ENCODE measurements at regions not wholly inside any gene's neighbourhood (a gene's known extent, or its start where the extent isn't known, plus 50 kb on each side); places are given as distances from the start of the nearest gene placed in this dataset.

DNA sequence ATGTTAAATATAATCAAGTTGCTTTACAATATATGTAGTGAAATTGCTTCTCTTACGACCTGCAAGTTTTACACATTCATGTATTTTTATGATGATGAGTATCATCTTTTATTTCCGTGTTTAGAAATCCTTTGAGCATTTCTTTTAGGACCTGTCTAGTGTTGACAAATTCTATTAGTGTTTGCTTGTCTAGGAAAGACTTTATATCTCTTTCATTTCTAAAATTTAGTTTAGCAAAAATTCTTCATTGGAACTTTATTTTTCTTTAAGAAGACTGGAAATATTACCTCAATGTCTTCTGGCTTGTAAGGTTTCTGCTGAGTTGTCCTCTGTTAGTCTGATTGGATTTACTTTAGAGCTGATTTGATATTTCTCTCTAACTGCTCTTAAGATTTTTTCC is 920.9 kb upstream of the CTNND2 start:
- TF ChIP-seq, protein P1, sequence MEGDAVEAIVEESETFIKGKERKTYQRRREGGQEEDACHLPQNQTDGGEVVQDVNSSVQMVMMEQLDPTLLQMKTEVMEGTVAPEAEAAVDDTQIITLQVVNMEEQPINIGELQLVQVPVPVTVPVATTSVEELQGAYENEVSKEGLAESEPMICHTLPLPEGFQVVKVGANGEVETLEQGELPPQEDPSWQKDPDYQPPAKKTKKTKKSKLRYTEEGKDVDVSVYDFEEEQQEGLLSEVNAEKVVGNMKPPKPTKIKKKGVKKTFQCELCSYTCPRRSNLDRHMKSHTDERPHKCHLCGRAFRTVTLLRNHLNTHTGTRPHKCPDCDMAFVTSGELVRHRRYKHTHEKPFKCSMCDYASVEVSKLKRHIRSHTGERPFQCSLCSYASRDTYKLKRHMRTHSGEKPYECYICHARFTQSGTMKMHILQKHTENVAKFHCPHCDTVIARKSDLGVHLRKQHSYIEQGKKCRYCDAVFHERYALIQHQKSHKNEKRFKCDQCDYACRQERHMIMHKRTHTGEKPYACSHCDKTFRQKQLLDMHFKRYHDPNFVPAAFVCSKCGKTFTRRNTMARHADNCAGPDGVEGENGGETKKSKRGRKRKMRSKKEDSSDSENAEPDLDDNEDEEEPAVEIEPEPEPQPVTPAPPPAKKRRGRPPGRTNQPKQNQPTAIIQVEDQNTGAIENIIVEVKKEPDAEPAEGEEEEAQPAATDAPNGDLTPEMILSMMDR (IDR thresholded peaks at IDR 0.05): no peak
- TF ChIP-seq POLR2A (IDR thresholded peaks at IDR 0.05) (no peak), EP300 (IDR thresholded peaks at IDR 0.05) (no peak)
